ENCODE measurements at regions not wholly inside any gene's neighbourhood (a gene's known extent, or its start where the extent isn't known, plus 50 kb on each side); places are given as distances from the start of the nearest gene placed in this dataset.

DNA sequence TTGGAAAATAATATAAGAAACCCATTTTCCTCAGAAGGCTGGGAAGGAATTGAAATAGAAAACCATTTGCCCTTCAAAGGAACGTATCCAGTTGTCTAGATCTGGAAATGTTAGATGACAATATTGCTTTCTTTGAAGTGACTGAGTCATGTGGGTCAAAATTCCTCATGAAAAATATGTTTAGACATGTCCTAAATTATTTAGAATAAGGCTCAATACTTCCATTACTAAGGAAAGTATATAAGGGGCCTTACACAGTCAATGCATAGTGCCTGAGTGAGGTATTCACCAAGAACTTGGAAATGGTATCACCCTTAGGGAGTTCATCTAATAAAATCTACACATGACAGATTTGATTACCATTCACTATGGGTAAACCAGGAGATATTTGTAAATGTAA is 619.8 kb upstream of the KCNMB2 start:
- DNase-seq (ENCODE audit: low spot score): no peak
- in situ Hi-C loops (cut with MboI; ENCODE audit: low pct_unique_long_range_greater_than_20kb, low sequenced_read_pairs, unreplicated experiment): no loop called here
- TF ChIP-seq CTCF (IDR thresholded peaks at IDR 0.05; ENCODE audit: extremely low read depth, insufficient read depth, missing control alignments): no peak

DNA sequence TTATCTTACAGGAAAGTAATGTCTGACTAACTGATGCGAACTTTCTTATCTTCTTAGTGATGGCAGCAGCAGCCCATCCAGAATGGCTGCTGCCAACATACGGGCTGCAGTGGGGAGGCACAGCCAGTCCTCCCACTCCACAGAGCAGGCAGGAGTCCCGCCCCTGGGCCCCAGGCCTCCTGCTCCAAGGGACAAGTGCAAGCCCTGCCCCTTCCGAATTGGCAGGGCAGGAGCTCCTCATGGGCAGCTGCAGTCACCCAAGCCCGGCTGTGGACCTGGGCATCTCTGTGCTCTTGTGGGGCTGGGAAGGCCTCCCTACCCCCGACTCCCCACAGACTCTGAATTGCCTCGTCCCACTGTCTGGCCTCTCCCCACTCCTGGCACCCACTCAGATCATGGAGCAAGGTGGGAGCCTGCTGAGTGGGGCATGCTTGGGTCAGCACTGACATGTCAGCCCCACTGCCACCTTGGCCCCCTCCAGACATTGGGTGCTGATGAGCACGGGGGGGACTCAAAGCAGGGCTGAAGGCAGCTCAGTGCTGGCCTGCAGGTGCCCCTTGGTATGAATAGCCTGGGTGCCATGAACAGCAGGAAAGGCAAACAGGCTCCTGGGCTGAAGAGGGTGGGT is 618.9 kb upstream of the KCNMB2 start:
- DNase-seq (ENCODE audit: low spot score): no peak
- in situ Hi-C loops (cut with MboI; ENCODE audit: low pct_unique_long_range_greater_than_20kb, low sequenced_read_pairs, unreplicated experiment): no loop called here
- no peak for TF ChIP-seq CTCF (IDR thresholded peaks at IDR 0.05; ENCODE audit: extremely low read depth, insufficient read depth, missing control alignments)

DNA sequence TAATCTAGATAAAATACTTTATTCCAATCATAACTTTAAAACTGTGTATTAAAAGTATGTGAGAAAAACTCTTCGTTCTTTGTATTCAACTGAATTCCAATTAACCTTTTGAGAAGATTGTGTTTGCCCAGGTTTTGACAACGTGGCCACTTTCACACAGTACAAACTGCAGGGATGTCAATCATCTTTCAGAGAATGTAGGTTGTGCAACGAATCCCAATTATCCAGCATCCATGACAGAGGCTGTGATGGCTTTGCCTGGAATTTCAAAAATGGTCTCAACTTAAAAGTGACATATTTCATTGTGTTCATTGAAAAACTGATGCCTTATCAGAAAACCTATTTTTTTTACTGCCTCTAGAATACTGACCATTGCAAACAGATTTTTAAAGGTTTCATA is 615.1 kb upstream of the KCNMB2 start:
- no peak for TF ChIP-seq CTCF (IDR thresholded peaks at IDR 0.05; ENCODE audit: extremely low read depth, insufficient read depth, missing control alignments)
- no peak for DNase-seq (ENCODE audit: low spot score)
- in situ Hi-C loops (cut with MboI; ENCODE audit: low pct_unique_long_range_greater_than_20kb, low sequenced_read_pairs, unreplicated experiment): no loop called here

GRCh38 chr3:177924261-177924660 is 612.0 kb upstream of the KCNMB2 start:
- DNase-seq (ENCODE audit: low spot score): no peak
- no peak for TF ChIP-seq CTCF (IDR thresholded peaks at IDR 0.05; ENCODE audit: extremely low read depth, insufficient read depth, missing control alignments)
- in situ Hi-C loops (cut with MboI; ENCODE audit: low pct_unique_long_range_greater_than_20kb, low sequenced_read_pairs, unreplicated experiment): no loop called here

DNA sequence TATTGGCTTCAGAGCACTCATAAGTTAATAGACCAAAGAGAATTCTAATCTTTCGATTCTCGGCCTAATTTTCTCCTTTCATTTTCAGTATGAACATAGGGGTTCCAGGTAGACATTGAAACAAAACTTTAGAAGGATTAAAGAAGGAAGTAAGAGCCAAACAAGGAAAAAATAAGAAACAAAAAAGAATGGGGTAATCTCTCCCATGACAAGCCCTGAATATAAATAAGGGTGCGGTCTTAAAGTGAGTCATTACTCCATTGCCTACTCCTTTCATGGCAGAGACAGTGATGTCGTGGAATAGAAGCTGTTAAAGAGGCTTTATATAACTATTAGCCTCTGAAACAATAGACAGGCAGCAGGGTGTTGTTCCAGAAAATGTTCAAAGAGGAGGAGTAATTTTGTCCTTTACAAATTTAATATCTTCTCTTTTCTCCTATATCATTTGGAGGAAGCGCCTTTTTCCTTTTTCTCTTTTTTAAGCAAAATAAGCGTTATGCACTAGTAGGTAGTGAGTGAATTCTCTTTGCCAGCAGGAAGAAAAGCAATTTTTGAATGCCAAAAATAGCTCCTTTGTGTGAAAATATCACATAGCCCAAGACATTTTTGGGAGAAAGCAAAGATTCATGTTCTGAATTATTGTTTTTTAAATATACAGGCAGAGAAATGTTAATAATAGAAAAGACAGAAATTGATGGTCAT is 607.9 kb upstream of the KCNMB2 start:
- no peak for TF ChIP-seq CTCF (IDR thresholded peaks at IDR 0.05; ENCODE audit: extremely low read depth, insufficient read depth, missing control alignments)
- DNase-seq (ENCODE audit: low spot score): no peak
- in situ Hi-C loops (cut with MboI; ENCODE audit: low pct_unique_long_range_greater_than_20kb, low sequenced_read_pairs, unreplicated experiment): no loop called here

- no peak for TF ChIP-seq CTCF (IDR thresholded peaks at IDR 0.05; ENCODE audit: extremely low read depth, insufficient read depth, missing control alignments)
- DNase-seq (ENCODE audit: low spot score): no peak
- in situ Hi-C loops (cut with MboI; ENCODE audit: low pct_unique_long_range_greater_than_20kb, low sequenced_read_pairs, unreplicated experiment): no loop called here
Measured at GRCh38 chr3:177929310-177929709, 606.9 kb upstream of the KCNMB2 start.
